WTC11 (cell line): ENCODE measurements at regions not wholly inside any gene's neighbourhood (a gene's known extent, or its start where the extent isn't known, plus 50 kb on each side); places are given as distances from the start of the nearest gene placed in this dataset.

ENCODE experiments used
- CTCF ChIP-seq: fragments of 200-600 bp; IDR thresholded peaks from 2 replicates; pipeline ENCODE4 v1.8.0; 2022; ENCODE audit warnings: antibody characterized with exemption
- ELF4 ChIP-seq: sonication (generic); formaldehyde crosslinking; IDR thresholded peaks from 2 replicates; pipeline ENCODE4 v1.8.1; 2022; ENCODE audit warnings: low read depth, mild to moderate bottlenecking, moderate library complexity, missing genetic modification reagents

GRCh38 chr3:171967137-171967783 is 72.1 kb upstream of the FNDC3B start:
- TF ChIP-seq CTCF, result no peak
- TF ChIP-seq ELF4, result no peak
